Spinal cord (tissue), 9 donors: ENCODE measurements at regions not wholly inside any gene's neighbourhood (a gene's known extent, or its start where the extent isn't known, plus 50 kb on each side); places are given as distances from the start of the nearest gene placed in this dataset.
A peak's percentile ranks its signal among the peaks of the same experiment; 100 is the strongest.
"Not testable (repeated sequence)": the region's sequence is repeated elsewhere in the genome, so short reads cannot be mapped to it uniquely, and the experiment has no call there.

Experiments
- DNase-seq, 6 donors: peaks; one replicate each; pipeline versions ENCODE4 v3.0.0 to v3.0.0-alpha.2; 2013 to 2015; ENCODE audit warnings: low spot score in 6 of 6, low read depth in 4 of 6
- H3K27ac ChIP-seq: one replicate; pipeline ENCODE4 v1.5.1; 2013; ENCODE audit warnings: low read depth, low read length, control low read depth
- H3K27me3 ChIP-seq: one replicate; pipeline ENCODE4 v1.6.1; 2013; ENCODE audit warnings: low read length; ENCODE audit not compliant: control insufficient read depth, insufficient read depth
- H3K36me3 ChIP-seq: one replicate; pipeline ENCODE4 v1.6.1; 2013; ENCODE audit warnings: low read length; ENCODE audit not compliant: control insufficient read depth, insufficient read depth
- H3K4me1 ChIP-seq: one replicate; pipeline ENCODE4 v1.6.1; 2013; ENCODE audit warnings: low read length; ENCODE audit not compliant: control insufficient read depth, insufficient read depth
- H3K4me3 ChIP-seq: one replicate; pipeline ENCODE4 v1.5.1; 2013; ENCODE audit warnings: low read depth, low read length, control low read depth
- H3K9me3 ChIP-seq: one replicate; pipeline ENCODE4 v1.6.1; 2013; ENCODE audit warnings: low read length; ENCODE audit not compliant: control insufficient read depth, insufficient read depth
- WGBS: methylation state at CpG from one replicate; pipeline ENCODE4 v1.1.5; 2013; ENCODE audit warnings: missing lambda C conversion rate; ENCODE audit not compliant: insufficient coverage; 5-methylcytosine and 5-hydroxymethylcytosine counted together
- donor health status: healthy.

DNA sequence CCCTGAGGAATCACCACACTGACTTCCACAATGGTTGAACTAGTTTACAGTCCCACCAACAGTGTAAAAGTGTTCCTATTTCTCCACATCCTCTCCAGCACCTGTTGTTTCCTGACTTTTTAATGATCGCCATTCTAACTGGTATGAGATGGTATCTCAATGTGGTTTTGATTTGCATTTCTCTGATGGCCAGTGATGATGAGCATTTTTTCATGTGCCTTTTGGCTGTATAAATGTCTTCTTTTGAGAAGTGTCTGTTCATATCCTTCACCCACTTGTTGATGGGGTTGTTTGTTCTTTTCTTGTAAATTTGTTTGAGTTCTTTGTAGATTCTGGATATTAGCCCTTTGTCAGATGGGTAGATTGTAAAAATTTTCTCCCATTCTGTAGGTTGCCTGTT, 106.9 kb upstream of the TMEM164 start:
- not testable (repeated sequence) for H3K4me1 ChIP-seq, DNase-seq, H3K4me3 ChIP-seq, H3K27me3 ChIP-seq, H3K27ac ChIP-seq, H3K9me3 ChIP-seq, H3K36me3 ChIP-seq
- no CpG with 5 or more reads among the region's 1 CpG for WGBS

DNA sequence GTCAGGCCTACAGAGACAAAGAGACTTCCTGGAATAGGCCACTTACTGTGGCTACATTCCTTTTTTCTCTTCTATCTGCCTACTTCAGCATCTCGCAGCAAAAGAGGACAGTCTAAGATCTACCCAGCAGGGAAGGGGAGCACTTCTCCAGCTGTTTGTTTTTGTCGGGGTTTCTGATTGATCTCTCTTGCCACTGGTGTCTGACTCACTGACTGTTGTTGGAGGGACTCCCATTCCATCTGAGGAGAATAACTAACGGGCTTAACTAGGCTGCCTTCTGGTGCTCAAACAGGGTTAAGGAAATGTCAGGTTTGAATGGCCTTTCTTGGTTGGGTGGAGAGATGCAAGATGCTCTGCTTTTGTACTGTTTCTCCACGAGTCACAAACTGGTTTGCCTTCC, 100.2 kb upstream of the TMEM164 start:
- Histone ChIP-seq H3K4me1 (no peaks in the 10 kb centered on the region), H3K27me3 (no peaks in the 10 kb centered on the region), H3K4me3 (no peak overlapping the region), H3K27ac (no peak overlapping the region), H3K36me3 (no peaks in the 10 kb centered on the region), H3K9me3 (no peaks in the 10 kb centered on the region)
- DNase-seq, result no peak
- WGBS, result 63% methylated on average over 2 of the region's 4 CpGs

DNA sequence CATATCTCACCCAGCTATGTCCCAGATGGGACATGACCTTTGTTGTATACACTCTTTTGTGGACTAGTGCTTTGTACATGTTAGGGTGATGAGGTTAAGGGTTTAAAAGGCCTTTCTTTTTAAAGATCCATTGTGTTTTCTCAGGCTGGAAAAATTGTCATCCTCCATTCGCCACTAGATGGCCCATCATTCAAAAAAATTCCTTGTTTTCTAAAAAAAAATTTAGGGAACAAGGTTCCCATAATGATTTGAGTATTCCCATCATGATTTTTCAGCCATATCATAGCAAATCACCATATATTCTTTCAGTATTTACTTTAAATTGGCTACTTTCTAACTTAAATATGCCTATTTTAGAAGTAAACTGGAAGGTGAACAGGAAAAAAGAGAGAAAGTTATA, 91.9 kb upstream of the TMEM164 start:
- no CpG with 5 or more reads among the region's 1 CpG for WGBS
- DNase-seq, result peak in 2 of 6 donors; percentile 21 to 60
- H3K4me1 ChIP-seq, result no peaks in the 10 kb centered on the region
- H3K27me3 ChIP-seq, result no peaks in the 10 kb centered on the region
- no peaks in the 10 kb centered on the region for H3K9me3 ChIP-seq
- H3K27ac ChIP-seq, result no peak overlapping the region
- H3K4me3 ChIP-seq, result no peak overlapping the region
- no peaks in the 10 kb centered on the region for H3K36me3 ChIP-seq

- H3K27ac ChIP-seq, H3K4me3 ChIP-seq, H3K27me3 ChIP-seq, H3K36me3 ChIP-seq, H3K4me1 ChIP-seq, DNase-seq, H3K9me3 ChIP-seq: not testable (repeated sequence)
- no CpG with 5 or more reads among the region's 2 CpGs for WGBS
Observed at GRCh38 chrX:109912993-109913392, 89.9 kb upstream of the TMEM164 start.

- Histone ChIP-seq H3K4me1 (no peaks in the 10 kb centered on the region), H3K4me3 (no peak overlapping the region), H3K9me3 (no peaks in the 10 kb centered on the region), H3K36me3 (no peaks in the 10 kb centered on the region), H3K27ac (no peak overlapping the region), H3K27me3 (no peaks in the 10 kb centered on the region)
- no peak for DNase-seq
- no CpG with 5 or more reads among the region's 8 CpGs for WGBS
Observed at GRCh38 chrX:109914114-109914849, 88.6 kb upstream of the TMEM164 start.

DNA sequence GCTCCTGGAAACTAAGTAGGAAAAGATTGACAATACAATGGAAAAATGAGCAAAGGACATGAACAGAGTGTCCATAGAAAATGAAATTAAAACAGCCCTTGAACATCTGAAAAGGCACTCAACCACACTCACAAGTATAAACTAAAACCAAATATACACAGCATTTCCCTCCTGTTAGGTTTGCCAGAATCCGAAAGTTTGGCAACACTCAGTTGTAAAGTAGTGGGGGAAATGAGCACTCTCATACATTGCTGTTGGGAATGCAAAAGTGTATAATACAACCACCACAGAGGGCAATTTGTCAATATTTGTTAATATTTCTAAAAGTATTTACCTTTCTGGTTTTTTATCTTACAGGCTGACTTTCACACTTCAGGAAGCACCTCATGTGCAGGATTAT, 84.2 kb upstream of the TMEM164 start:
- H3K27me3 ChIP-seq, result no peaks in the 10 kb centered on the region
- H3K4me1 ChIP-seq, result no peaks in the 10 kb centered on the region
- no CpG with 5 or more reads among the region's 1 CpG for WGBS
- no peak overlapping the region for H3K27ac ChIP-seq
- H3K36me3 ChIP-seq, result no peaks in the 10 kb centered on the region
- no peak for DNase-seq
- no peak overlapping the region for H3K4me3 ChIP-seq
- no peaks in the 10 kb centered on the region for H3K9me3 ChIP-seq

- WGBS, result no CpG with 5 or more reads among the region's 4 CpGs
- Histone ChIP-seq H3K4me3 (no peak overlapping the region), H3K27me3 (peaks cover 3% of the 10 kb centered on the region), H3K36me3 (no peaks in the 10 kb centered on the region), H3K27ac (no peak overlapping the region), H3K4me1 (no peaks in the 10 kb centered on the region), H3K9me3 (no peaks in the 10 kb centered on the region)
- peak in 1 of 6 donors; percentile 70 for DNase-seq
Observed at GRCh38 chrX:109920325-109920724, 82.6 kb upstream of the TMEM164 start.

DNA sequence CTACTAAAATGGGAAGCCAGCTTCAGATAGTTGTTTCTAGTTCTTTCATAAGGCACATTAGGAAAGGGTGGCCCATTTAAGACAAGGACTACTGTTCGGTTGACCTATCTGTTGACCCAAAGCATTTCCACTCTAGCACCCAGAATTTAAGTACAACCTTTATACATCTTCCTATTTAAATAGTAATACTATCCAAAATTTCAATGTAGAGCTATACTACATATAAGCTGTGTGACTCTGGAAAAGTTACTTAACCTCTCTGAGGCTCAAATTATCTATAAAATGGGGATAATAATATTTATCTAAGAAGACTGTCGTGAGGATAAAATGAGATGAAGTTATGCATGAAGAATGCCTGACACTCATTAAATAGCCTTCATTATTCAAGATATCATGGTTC, 82.0 kb upstream of the TMEM164 start:
- DNase-seq, result no peak
- H3K27ac ChIP-seq, result no peak overlapping the region
- no CpG with 5 or more reads among the region's 2 CpGs for WGBS
- no peaks in the 10 kb centered on the region for H3K4me1 ChIP-seq
- H3K4me3 ChIP-seq, result no peak overlapping the region
- no peaks in the 10 kb centered on the region for H3K9me3 ChIP-seq
- peaks cover 5% of the 10 kb centered on the region for H3K27me3 ChIP-seq
- no peaks in the 10 kb centered on the region for H3K36me3 ChIP-seq

DNA sequence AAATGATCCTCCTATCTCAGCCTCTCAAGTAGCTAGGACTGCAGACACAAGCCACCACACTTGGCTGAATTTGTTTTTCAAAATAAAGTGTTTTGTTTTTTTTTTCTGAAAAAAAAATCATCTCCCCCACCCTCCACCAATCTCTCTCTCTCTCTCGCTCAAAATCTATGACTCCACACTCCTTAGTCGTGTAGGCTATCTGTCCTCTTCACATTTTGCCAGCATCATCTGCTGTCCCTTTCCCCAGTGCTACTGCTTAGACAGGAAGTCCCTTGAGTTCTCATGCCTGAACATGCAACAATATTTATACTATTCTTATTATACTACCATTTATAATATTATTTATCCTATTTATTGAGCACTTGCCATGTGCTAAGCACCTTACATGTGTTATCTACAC, 80.7 kb upstream of the TMEM164 start:
- H3K27me3 ChIP-seq, result peaks cover 11% of the 10 kb centered on the region
- WGBS, result 56% methylated on average over 2 of the region's 2 CpGs

GRCh38 chrX:109925003-109925402, 77.9 kb upstream of the TMEM164 start:
- not testable (repeated sequence) for H3K4me1 ChIP-seq, H3K4me3 ChIP-seq, H3K36me3 ChIP-seq, H3K27ac ChIP-seq, DNase-seq, H3K9me3 ChIP-seq
- 57% methylated on average over 1 of the region's 3 CpGs for WGBS
- H3K27me3 ChIP-seq, result peaks cover 18% of the 10 kb centered on the region

More for the DNA sequence above, 80.7 kb upstream of the TMEM164 start:
- no peaks in the 10 kb centered on the region for H3K4me1 ChIP-seq
- no peaks in the 10 kb centered on the region for H3K36me3 ChIP-seq
- no peak for DNase-seq
- no peaks in the 10 kb centered on the region for H3K9me3 ChIP-seq
- no peak overlapping the region for H3K27ac ChIP-seq
- H3K4me3 ChIP-seq, result no peak overlapping the region
